Fibroblast of skin of back (primary cell): ENCODE measurements at regions not wholly inside any gene's neighbourhood (a gene's known extent, or its start where the extent isn't known, plus 50 kb on each side); places are given as distances from the start of the nearest gene placed in this dataset.
A peak's percentile ranks its signal among the peaks of the same experiment; 100 is the strongest.

Experiments
- DNase-seq: peaks from one replicate; pipeline ENCODE4 v3.0.0-alpha.2; 2013

- DNase-seq: no peak
These were observed 447.4 kb downstream of the XPNPEP1 start for GRCh38 chr10:109475711-109476421.

GRCh38 chr10:109474812-109475211 lies 448.5 kb downstream of the XPNPEP1 start:
- no peak for DNase-seq

GRCh38 chr10:109474261-109474660 lies 449.1 kb downstream of the XPNPEP1 start:
- no peak for DNase-seq

GRCh38 chr10:109467551-109467950 lies 455.8 kb downstream of the XPNPEP1 start:
- no peak for DNase-seq

- DNase-seq: no peak
These were observed 458.4 kb downstream of the XPNPEP1 start for GRCh38 chr10:109464949-109465348.

GRCh38 chr10:109457302-109457638 lies 466.0 kb downstream of the XPNPEP1 start:
- DNase-seq: no peak

GRCh38 chr10:109456566-109457301 lies 466.6 kb downstream of the XPNPEP1 start:
- DNase-seq: peak; percentile 1

GRCh38 chr10:109454691-109455090 lies 468.6 kb downstream of the XPNPEP1 start:
- DNase-seq: peak; percentile 47

- no peak for DNase-seq
These were observed 471.4 kb downstream of the XPNPEP1 start for GRCh38 chr10:109451879-109452278.

- DNase-seq: no peak
These were observed 472.6 kb downstream of the XPNPEP1 start for GRCh38 chr10:109450702-109451101.

- DNase-seq: no peak
These were observed 489.9 kb downstream of the XPNPEP1 start for GRCh38 chr10:109433434-109433833.

GRCh38 chr10:109432281-109432680 lies 491.0 kb downstream of the XPNPEP1 start:
- DNase-seq: no peak

GRCh38 chr10:109430799-109431198 lies 492.5 kb downstream of the XPNPEP1 start:
- DNase-seq: no peak

- peak; percentile 56 for DNase-seq
These were observed 493.1 kb downstream of the XPNPEP1 start for GRCh38 chr10:109430043-109430760.

GRCh38 chr10:109428775-109429491 lies 494.4 kb downstream of the XPNPEP1 start:
- DNase-seq: no peak

- peak; percentile 19 for DNase-seq
These were observed 495.9 kb downstream of the XPNPEP1 start for GRCh38 chr10:109427411-109427810.

GRCh38 chr10:109426987-109427386 lies 496.3 kb downstream of the XPNPEP1 start:
- DNase-seq: no peak

- no peak for DNase-seq
These were observed 504.5 kb downstream of the XPNPEP1 start for GRCh38 chr10:109418795-109419194.

- no peak for DNase-seq
These were observed 505.5 kb downstream of the XPNPEP1 start for GRCh38 chr10:109417803-109418202.

GRCh38 chr10:109412353-109412752 lies 511.0 kb downstream of the XPNPEP1 start:
- no peak for DNase-seq

GRCh38 chr10:109411917-109412316 lies 511.4 kb downstream of the XPNPEP1 start:
- DNase-seq: peak; percentile 5

- no peak for DNase-seq
These were observed 518.0 kb downstream of the XPNPEP1 start for GRCh38 chr10:109405338-109405737.

GRCh38 chr10:109403551-109403950 lies 519.8 kb downstream of the XPNPEP1 start:
- no peak for DNase-seq
